Esophagus muscularis mucosa (tissue), 4 donors: ENCODE measurements at regions not wholly inside any gene's neighbourhood (a gene's known extent, or its start where the extent isn't known, plus 50 kb on each side); places are given as distances from the start of the nearest gene placed in this dataset.

ENCODE experiments used
- DNase-seq: peaks from one replicate; pipeline ENCODE4 v3.0.0-alpha.2; 2017; ENCODE audit errors: extremely low spot score
- H3K27ac ChIP-seq, 4 donors: fragments of 200-600 bp; sonication (generic); replicated peaks in 1 of 4; 1 replicate in 3 of 4; 2 replicates in 1 of 4; pipeline ENCODE4 v1.5.1; 2016 to 2019; ENCODE audit warnings: mild to moderate bottlenecking in 1 of 4
- H3K27me3 ChIP-seq, 4 donors: fragments of 200-600 bp; sonication (generic); one replicate each; pipeline versions ENCODE4 v1.5.1 to v1.6.0; 2016 to 2019
- H3K36me3 ChIP-seq, 4 donors: fragments of 200-600 bp; sonication (generic); one replicate each; pipeline ENCODE4 v1.5.1; 2016 to 2019
- H3K4me1 ChIP-seq, 4 donors: fragments of 200-600 bp; sonication (generic); one replicate each; pipeline ENCODE4 v1.5.1; 2016 to 2019
- H3K4me3 ChIP-seq, 4 donors: fragments of 200-600 bp; sonication (generic); 1 replicate in 2 of 4; 2 replicates in 2 of 4; pipeline ENCODE4 v1.5.1; 2016 to 2019; ENCODE audit warnings: mild to moderate bottlenecking in 4 of 4, moderate library complexity in 1 of 4
- H3K9me3 ChIP-seq, 4 donors: fragments of 200-600 bp; sonication (generic); 1 replicate in 3 of 4; 2 replicates in 1 of 4; pipeline ENCODE4 v1.5.1; 2016 to 2019
- CTCF ChIP-seq, 3 experiments: fragments of 200-600 bp in 2 of 3; fragments of 450-650 bp in 1 of 3; sonication (generic) in 2 of 3; IDR thresholded peaks; one replicate each; pipeline ENCODE4 v1.5.1; 2017 to 2019; ENCODE audit warnings: antibody characterized with exemption in 3 of 3, mild to moderate bottlenecking in 2 of 3, moderate library complexity in 1 of 3
- EP300 ChIP-seq: sonication (generic); formaldehyde crosslinking; IDR thresholded peaks from one replicate; pipeline ENCODE4 v1.6.1; 2017; ENCODE audit warnings: antibody characterized with exemption
- POLR2A ChIP-seq: fragments of 450-650 bp; IDR thresholded peaks from one replicate; pipeline ENCODE4 v1.6.1; 2017; ENCODE audit warnings: antibody characterized with exemption, moderate library complexity, mild to moderate bottlenecking, low read depth
- POLR2AphosphoS5 ChIP-seq, 2 donors: sonication (generic); formaldehyde crosslinking; IDR thresholded peaks; one replicate each; pipeline ENCODE4 v1.6.1; 2017; ENCODE audit warnings: antibody characterized with exemption in 2 of 2
- WGBS: methylation state at CpG from one replicate; pipeline ENCODE4 v1.1.5; 2018; 5-methylcytosine and 5-hydroxymethylcytosine counted together
- intact Hi-C: fragments of 100-400 bp; cut with DNase I; formaldehyde crosslinking; loops from one replicate; pipeline ENCODE4 v1.15.1; 2023

DNA sequence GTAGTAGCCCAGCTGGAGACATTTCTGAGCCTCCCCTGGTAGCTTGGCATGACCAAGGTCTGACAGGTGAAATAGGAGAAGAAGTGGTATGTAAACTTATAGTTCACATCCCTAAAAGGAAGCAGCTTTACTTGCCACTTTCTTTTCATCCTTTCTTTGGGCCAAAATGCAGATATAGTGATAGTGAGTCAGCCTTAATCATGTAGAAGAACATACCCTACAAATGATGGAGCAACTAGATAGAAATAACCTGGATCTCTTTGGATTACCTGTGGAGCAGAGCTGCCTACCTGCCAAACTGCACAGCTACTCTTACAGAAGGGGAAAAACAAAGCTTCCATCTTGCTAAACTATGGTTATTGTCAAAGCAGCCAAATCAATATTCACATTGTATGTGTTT lies 106.7 kb upstream of the LCORL start:
- H3K9me3 ChIP-seq: no peaks in the 10 kb centered on the region
- intact Hi-C loops: no loop called here
- H3K27ac ChIP-seq: no peak overlapping the region
- no peaks in the 10 kb centered on the region for H3K36me3 ChIP-seq
- no peak for DNase-seq
- H3K27me3 ChIP-seq: no peaks in the 10 kb centered on the region
- no peaks in the 10 kb centered on the region for H3K4me1 ChIP-seq
- no peak overlapping the region for H3K4me3 ChIP-seq
- TF ChIP-seq POLR2AphosphoS5 (IDR thresholded peaks at IDR 0.05): no peak
- TF ChIP-seq POLR2A: no peak
- TF ChIP-seq EP300: no peak
- no peak for TF ChIP-seq CTCF (IDR thresholded peaks at IDR 0.05)

DNA sequence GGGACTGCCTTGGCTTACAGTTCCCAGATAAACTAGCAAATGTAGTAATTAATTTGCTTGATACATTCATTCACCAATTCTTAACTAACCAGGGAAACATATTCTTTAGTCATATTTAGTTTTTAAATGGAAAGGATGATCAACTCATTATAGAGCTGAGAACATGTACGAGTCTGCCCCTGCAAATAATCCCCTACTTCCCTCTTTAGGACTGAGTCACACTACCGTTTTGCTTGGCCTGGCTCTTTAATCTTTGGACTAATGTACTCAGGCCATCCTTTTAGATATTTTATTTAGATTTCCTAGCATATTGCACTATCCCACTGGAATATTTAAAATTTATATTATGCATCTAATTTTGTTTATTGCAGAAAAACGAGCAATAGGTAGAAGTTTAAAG lies 105.5 kb upstream of the LCORL start:
- H3K36me3 ChIP-seq: no peaks in the 10 kb centered on the region
- no peak overlapping the region for H3K27ac ChIP-seq
- no peaks in the 10 kb centered on the region for H3K27me3 ChIP-seq
- whole genome bisulfite sequencing: 60% methylated on average over 3 of the region's 3 CpGs
- no peak overlapping the region for H3K4me3 ChIP-seq
- intact Hi-C loops: no loop called here
- TF ChIP-seq POLR2A (no peak), POLR2AphosphoS5 (IDR thresholded peaks at IDR 0.05) (no peak), EP300 (no peak), CTCF (IDR thresholded peaks at IDR 0.05) (no peak)
- H3K9me3 ChIP-seq: no peaks in the 10 kb centered on the region
- no peaks in the 10 kb centered on the region for H3K4me1 ChIP-seq
- DNase-seq: no peak

GRCh38 chr4:18113710-18114331 lies 92.3 kb upstream of the LCORL start:
- DNase-seq: no peak
- 75% methylated on average over 2 of the region's 2 CpGs for WGBS
- Histone ChIP-seq H3K36me3 (no peaks in the 10 kb centered on the region), H3K4me1 (no peaks in the 10 kb centered on the region), H3K4me3 (no peak overlapping the region), H3K9me3 (no peaks in the 10 kb centered on the region), H3K27ac (no peak overlapping the region), H3K27me3 (peaks cover 0 to 3% (median 0%) of the 10 kb centered on the region in 4 donors)
- intact Hi-C loops: no loop called here
- TF ChIP-seq POLR2A (no peak), CTCF (IDR thresholded peaks at IDR 0.05) (no peak), EP300 (no peak), POLR2AphosphoS5 (IDR thresholded peaks at IDR 0.05) (no peak)

GRCh38 chr4:18111081-18111480 lies 89.5 kb upstream of the LCORL start:
- peaks cover 0 to 3% (median 0%) of the 10 kb centered on the region in 4 donors for H3K27me3 ChIP-seq
- H3K9me3 ChIP-seq: no peaks in the 10 kb centered on the region
- WGBS: 71% methylated on average over 4 of the region's 4 CpGs
- H3K27ac ChIP-seq: no peak overlapping the region
- no peak for DNase-seq
- no peak for TF ChIP-seq POLR2AphosphoS5 (IDR thresholded peaks at IDR 0.05)
- TF ChIP-seq POLR2A: no peak
- TF ChIP-seq CTCF (IDR thresholded peaks at IDR 0.05): no peak
- no peak for TF ChIP-seq EP300
- no peak overlapping the region for H3K4me3 ChIP-seq
- intact Hi-C loops: no loop called here
- H3K36me3 ChIP-seq: no peaks in the 10 kb centered on the region
- H3K4me1 ChIP-seq: no peaks in the 10 kb centered on the region

DNA sequence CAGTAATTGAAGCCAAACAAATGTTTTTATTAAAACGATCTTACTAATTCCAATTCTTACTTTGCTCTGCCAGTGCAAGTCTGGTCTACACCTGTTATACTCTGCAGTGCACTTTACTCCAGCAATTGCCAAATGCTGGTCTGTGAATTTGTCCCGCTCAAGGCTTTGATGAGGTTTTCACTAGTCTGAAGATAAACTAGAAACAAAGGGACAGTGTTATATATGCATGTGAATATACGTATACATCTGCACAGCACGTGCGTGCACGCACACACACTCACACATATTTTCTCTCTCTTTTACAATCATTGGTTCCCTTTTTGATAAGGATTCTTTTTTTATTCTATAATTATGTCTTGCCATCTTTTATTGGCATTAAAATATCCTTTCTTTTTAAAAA lies 88.5 kb upstream of the LCORL start:
- no peak overlapping the region for H3K27ac ChIP-seq
- H3K36me3 ChIP-seq: no peaks in the 10 kb centered on the region
- H3K27me3 ChIP-seq: peaks cover 0 to 3% (median 0%) of the 10 kb centered on the region in 4 donors
- TF ChIP-seq POLR2AphosphoS5 (IDR thresholded peaks at IDR 0.05): no peak
- no peak for TF ChIP-seq EP300
- TF ChIP-seq POLR2A: no peak
- no peak for TF ChIP-seq CTCF (IDR thresholded peaks at IDR 0.05)
- 52% methylated on average over 6 of the region's 6 CpGs for WGBS
- no peaks in the 10 kb centered on the region for H3K4me1 ChIP-seq
- intact Hi-C loops: no loop called here
- no peaks in the 10 kb centered on the region for H3K9me3 ChIP-seq
- DNase-seq: no peak
- no peak overlapping the region for H3K4me3 ChIP-seq
